Muscle layer of duodenum (tissue), 2 donors: ENCODE measurements at regions not wholly inside any gene's neighbourhood (a gene's known extent, or its start where the extent isn't known, plus 50 kb on each side); places are given as distances from the start of the nearest gene placed in this dataset.

Experiments used
- H3K27ac ChIP-seq: one replicate; pipeline ENCODE4 v1.7.0; 2013; ENCODE audit warnings: mild to moderate bottlenecking, low read length
- H3K27me3 ChIP-seq: one replicate; pipeline ENCODE4 v1.7.0; 2013; ENCODE audit warnings: low read depth, mild to moderate bottlenecking, control low read depth, low read length
- H3K36me3 ChIP-seq, 2 donors: one replicate each; pipeline ENCODE4 v1.7.0; 2013; ENCODE audit warnings: low read length in 2 of 2, control low read depth in 1 of 2, mild to moderate bottlenecking in 1 of 2; ENCODE audit not compliant: insufficient read depth in 2 of 2, control insufficient read depth in 1 of 2
- H3K4me1 ChIP-seq, 2 donors: one replicate each; pipeline ENCODE4 v1.7.0; 2013; ENCODE audit warnings: low read length in 2 of 2, mild to moderate bottlenecking in 2 of 2, control low read depth in 1 of 2, moderate library complexity in 1 of 2; ENCODE audit not compliant: insufficient read depth in 2 of 2, control insufficient read depth in 1 of 2
- H3K4me3 ChIP-seq, 2 donors: one replicate each; pipeline ENCODE4 v1.7.0; 2013; ENCODE audit warnings: low read length in 2 of 2, low read depth in 1 of 2, mild to moderate bottlenecking in 1 of 2
- H3K9me3 ChIP-seq, 2 donors: one replicate each; pipeline ENCODE4 v1.7.0; 2013; ENCODE audit warnings: low read length in 2 of 2, control low read depth in 1 of 2, mild to moderate bottlenecking in 1 of 2; ENCODE audit not compliant: control insufficient read depth in 1 of 2
- donor health status: healthy.

DNA sequence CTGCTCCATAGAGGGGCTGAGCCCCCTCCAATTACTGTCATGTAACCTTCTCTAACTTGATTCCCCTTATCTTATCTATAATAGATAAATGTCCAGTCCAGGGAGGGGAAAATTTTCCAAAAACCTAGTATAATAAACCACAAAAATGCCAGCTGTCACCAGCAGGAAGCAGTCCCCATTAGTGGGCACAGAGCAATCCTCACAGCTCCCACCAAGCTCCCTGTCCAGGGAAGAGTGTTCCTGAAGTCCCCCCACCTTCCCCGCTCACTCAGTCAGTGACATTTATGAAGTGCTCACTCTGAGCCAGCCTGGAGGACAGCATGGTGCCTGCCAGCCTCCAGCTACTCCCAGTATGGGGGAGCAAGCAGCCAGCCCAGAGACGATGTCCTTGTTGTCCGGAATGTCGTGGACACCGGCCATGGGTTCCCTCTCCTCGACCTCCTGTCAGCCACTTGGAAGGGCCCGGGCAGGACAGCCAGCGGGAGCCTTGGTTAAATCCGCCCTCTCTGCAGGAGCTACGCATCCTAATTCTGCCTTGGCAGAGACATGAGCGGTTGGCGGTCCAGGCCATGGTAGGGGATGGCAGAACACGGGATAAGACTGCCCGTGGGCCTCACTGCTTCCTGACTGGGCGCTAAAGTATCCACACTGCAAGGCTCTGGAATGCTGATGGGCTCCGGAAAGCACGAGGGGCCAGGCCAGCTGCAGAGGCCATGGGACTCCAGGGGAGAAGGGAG is 102.0 kb upstream of the CDH5 start:
- Histone ChIP-seq H3K4me1 (peaks cover 0 to 16% of the 10 kb centered on the region in 2 donors), H3K27me3 (no peaks in the 10 kb centered on the region), H3K27ac (no peak overlapping the region), H3K36me3 (no peaks in the 10 kb centered on the region), H3K9me3 (no peaks in the 10 kb centered on the region), H3K4me3 (no peak overlapping the region)

GRCh38 chr16:66263973-66264310 is 102.5 kb upstream of the CDH5 start:
- Histone ChIP-seq H3K27ac (no peak overlapping the region), H3K36me3 (no peaks in the 10 kb centered on the region), H3K27me3 (no peaks in the 10 kb centered on the region), H3K4me3 (no peak overlapping the region), H3K4me1 (peaks cover 0 to 16% of the 10 kb centered on the region in 2 donors), H3K9me3 (no peaks in the 10 kb centered on the region)

DNA sequence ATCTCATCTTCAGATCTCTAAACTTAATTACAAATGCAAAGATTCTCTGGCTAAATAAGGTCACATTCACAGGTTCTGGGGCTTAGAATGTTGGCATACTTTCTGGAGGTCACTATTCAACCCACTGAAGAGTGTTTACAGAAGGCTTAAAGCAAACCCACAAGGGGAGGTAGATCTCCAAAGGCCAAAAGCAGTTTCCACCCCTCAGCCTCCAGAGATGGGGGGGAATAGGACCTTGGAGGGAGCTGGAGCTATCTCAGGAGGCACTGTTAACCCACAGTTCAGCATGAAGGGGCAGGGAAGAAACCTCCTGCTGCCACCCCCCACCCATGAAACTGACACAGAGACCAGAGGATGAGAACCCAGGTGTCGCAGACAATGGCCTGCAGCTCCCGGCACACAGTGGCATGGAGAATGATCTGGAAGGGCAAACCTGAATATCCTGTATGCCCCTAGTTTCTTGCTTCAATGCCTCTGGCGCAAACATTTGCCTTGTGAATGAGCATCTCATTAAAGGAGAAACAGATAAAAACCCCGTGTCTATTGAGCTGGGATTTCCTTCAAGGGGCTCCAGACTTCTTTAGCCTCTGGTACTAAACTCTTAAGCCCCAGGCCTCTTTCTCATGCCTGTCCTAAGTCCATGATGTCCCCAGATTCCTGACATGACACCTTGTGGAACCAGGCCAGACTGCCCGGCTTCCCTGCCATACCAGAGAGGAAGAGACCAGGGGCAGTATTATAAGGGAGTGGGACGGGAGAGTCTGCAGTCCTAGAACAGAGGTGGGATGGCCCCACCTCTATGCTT is 103.1 kb upstream of the CDH5 start:
- Histone ChIP-seq H3K27ac (no peak overlapping the region), H3K4me1 (peaks cover 0 to 16% of the 10 kb centered on the region in 2 donors), H3K4me3 (no peak overlapping the region), H3K9me3 (no peaks in the 10 kb centered on the region), H3K27me3 (no peaks in the 10 kb centered on the region), H3K36me3 (no peaks in the 10 kb centered on the region)

- H3K9me3 ChIP-seq = no peaks in the 10 kb centered on the region
- H3K27ac ChIP-seq = no peak overlapping the region
- H3K27me3 ChIP-seq = no peaks in the 10 kb centered on the region
- peaks cover 0 to 16% of the 10 kb centered on the region in 2 donors for H3K4me1 ChIP-seq
- no peak overlapping the region for H3K4me3 ChIP-seq
- no peaks in the 10 kb centered on the region for H3K36me3 ChIP-seq
Measured at GRCh38 chr16:66262253-66263167, 104.0 kb upstream of the CDH5 start.

- H3K4me3 ChIP-seq = no peak overlapping the region
- no peak overlapping the region for H3K27ac ChIP-seq
- no peaks in the 10 kb centered on the region for H3K9me3 ChIP-seq
- peaks cover 0 to 16% of the 10 kb centered on the region in 2 donors for H3K4me1 ChIP-seq
- H3K36me3 ChIP-seq = no peaks in the 10 kb centered on the region
- H3K27me3 ChIP-seq = no peaks in the 10 kb centered on the region
Measured at GRCh38 chr16:66261826-66262225, 104.7 kb upstream of the CDH5 start.

DNA sequence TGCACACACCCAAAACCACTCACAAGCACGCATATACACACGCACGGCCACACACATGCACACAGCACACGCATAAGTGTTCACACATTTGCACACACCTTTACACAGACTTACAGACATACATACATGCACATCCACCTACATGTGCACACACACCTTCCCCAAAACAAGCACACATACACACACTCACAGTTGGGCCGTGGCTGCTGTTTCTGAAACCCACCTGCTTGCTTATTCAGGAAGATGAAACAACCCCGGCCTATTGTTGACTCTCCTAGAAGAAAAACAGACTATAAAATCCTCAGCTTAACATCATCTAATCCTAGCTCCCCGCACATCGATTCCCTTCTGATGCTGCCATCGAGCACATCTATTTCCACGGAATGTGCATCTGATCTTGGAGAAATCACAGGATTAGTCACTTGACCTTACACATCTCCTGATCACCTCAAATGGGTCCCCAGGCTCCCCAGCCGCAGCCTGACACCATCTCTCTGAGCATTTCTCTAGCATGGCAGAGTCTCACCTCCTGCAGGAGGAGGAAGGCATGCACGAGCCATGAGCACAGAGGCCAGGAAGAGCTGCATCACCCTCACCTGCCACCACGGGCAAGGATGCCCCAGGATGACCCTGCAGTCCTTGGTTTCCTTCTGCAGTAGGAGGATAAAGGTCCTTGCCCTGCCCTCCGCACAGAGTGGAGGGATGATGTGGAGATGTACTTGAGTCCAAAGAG is 105.8 kb upstream of the CDH5 start:
- no peak overlapping the region for H3K27ac ChIP-seq
- H3K9me3 ChIP-seq = no peaks in the 10 kb centered on the region
- H3K4me3 ChIP-seq = no peak overlapping the region
- no peaks in the 10 kb centered on the region for H3K36me3 ChIP-seq
- H3K27me3 ChIP-seq = no peaks in the 10 kb centered on the region
- H3K4me1 ChIP-seq = peaks cover 0 to 11% of the 10 kb centered on the region in 2 donors

GRCh38 chr16:66258916-66259845 is 107.3 kb upstream of the CDH5 start:
- Histone ChIP-seq H3K9me3 (no peaks in the 10 kb centered on the region), H3K27me3 (no peaks in the 10 kb centered on the region), H3K27ac (no peak overlapping the region), H3K4me1 (peaks cover 0 to 11% of the 10 kb centered on the region in 2 donors), H3K4me3 (no peak overlapping the region), H3K36me3 (no peaks in the 10 kb centered on the region)

DNA sequence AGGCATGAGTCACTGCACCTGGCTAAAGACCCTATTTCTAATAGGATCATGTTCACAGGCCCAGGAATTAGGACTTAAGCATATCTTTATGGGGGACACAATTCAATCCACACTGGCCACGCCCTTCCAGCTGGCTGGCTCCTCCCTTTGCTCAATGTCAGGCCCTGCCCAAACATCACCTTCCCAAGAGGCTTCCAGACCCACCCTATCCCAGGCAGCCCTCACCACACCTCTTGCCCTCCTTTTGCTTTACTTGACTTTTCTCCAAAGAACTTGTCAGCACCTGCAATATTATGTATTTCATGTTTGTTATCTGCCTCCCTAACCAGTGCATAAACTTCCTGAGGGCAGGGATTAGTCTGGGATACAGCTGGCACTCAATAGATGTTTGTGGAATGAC is 109.6 kb upstream of the CDH5 start:
- Histone ChIP-seq H3K9me3 (no peaks in the 10 kb centered on the region), H3K4me1 (no peaks in the 10 kb centered on the region), H3K27me3 (no peaks in the 10 kb centered on the region), H3K4me3 (no peak overlapping the region), H3K27ac (no peak overlapping the region), H3K36me3 (no peaks in the 10 kb centered on the region)

- Histone ChIP-seq H3K27ac (no peak overlapping the region), H3K4me3 (no peak overlapping the region), H3K9me3 (no peaks in the 10 kb centered on the region), H3K36me3 (no peaks in the 10 kb centered on the region), H3K4me1 (peaks cover 9 to 11% of the 10 kb centered on the region in 2 donors), H3K27me3 (no peaks in the 10 kb centered on the region)
Measured at GRCh38 chr16:66255647-66256046, 110.8 kb upstream of the CDH5 start.

- Histone ChIP-seq H3K4me1 (peaks cover 9 to 13% of the 10 kb centered on the region in 2 donors), H3K36me3 (no peaks in the 10 kb centered on the region)
Measured at GRCh38 chr16:66254751-66255150, 111.7 kb upstream of the CDH5 start.

More at GRCh38 chr16:66254751-66255150, 111.7 kb upstream of the CDH5 start:
- H3K4me3 ChIP-seq = no peak overlapping the region
- no peaks in the 10 kb centered on the region for H3K27me3 ChIP-seq
- no peaks in the 10 kb centered on the region for H3K9me3 ChIP-seq
- no peak overlapping the region for H3K27ac ChIP-seq
